ENCODE measurements at regions not wholly inside any gene's neighbourhood (a gene's known extent, or its start where the extent isn't known, plus 50 kb on each side); places are given as distances from the start of the nearest gene placed in this dataset.

GRCh38 chr19:30215248-30215647 lies 156.9 kb upstream of the ZNF536 start:
- TF ChIP-seq EZH2 (IDR thresholded peaks at IDR 0.05; ENCODE audit: borderline replicate concordance, low read length) = no peak
- TF ChIP-seq CTCF (IDR thresholded peaks at IDR 0.05; ENCODE audit: low read length) = no peak
- H3K36me3 ChIP-seq (ENCODE audit: insufficient read depth, low read length) = no peaks in the 10 kb centered on the region
- no peaks in the 10 kb centered on the region for H3K4me1 ChIP-seq (ENCODE audit: insufficient read depth, low read length, severe bottlenecking)
- no peak overlapping the region for H3K4me2 ChIP-seq (ENCODE audit: low read length)
- H3K27me3 ChIP-seq (ENCODE audit: insufficient read depth, low read length) = no peaks in the 10 kb centered on the region
- no peaks in the 10 kb centered on the region for H3K9me3 ChIP-seq (ENCODE audit: low read length)
- no peaks in the 10 kb centered on the region for H3K9me2 ChIP-seq (ENCODE audit: low read depth, low read length)
- H3K79me2 ChIP-seq (ENCODE audit: insufficient read depth, low read length) = no peaks in the 10 kb centered on the region
- H3K27ac ChIP-seq (ENCODE audit: low read depth, low read length, poor library complexity, severe bottlenecking) = no peak overlapping the region
- H4K20me1 ChIP-seq (ENCODE audit: insufficient read depth, low read length) = no peaks in the 10 kb centered on the region
- H3K9ac ChIP-seq (ENCODE audit: low read length) = no peak overlapping the region
- H3F3A ChIP-seq (ENCODE audit: insufficient read depth, low read length) = no peaks in the 10 kb centered on the region
- no peak overlapping the region for H3K4me3 ChIP-seq (ENCODE audit: low read depth, low read length, poor library complexity, severe bottlenecking)
- no peak overlapping the region for H2AFZ ChIP-seq (ENCODE audit: low read length)

- Histone ChIP-seq H2AFZ (ENCODE audit: low read length) (no peak overlapping the region), H3K4me1 (ENCODE audit: insufficient read depth, low read length, severe bottlenecking) (no peaks in the 10 kb centered on the region), H3K27ac (ENCODE audit: low read depth, low read length, poor library complexity, severe bottlenecking) (no peak overlapping the region), H3K27me3 (ENCODE audit: insufficient read depth, low read length) (no peaks in the 10 kb centered on the region), H3K79me2 (ENCODE audit: insufficient read depth, low read length) (no peaks in the 10 kb centered on the region), H3K9me2 (ENCODE audit: low read depth, low read length) (no peaks in the 10 kb centered on the region), H3K9ac (ENCODE audit: low read length) (no peak overlapping the region), H3K4me2 (ENCODE audit: low read length) (no peak overlapping the region), H3K36me3 (ENCODE audit: insufficient read depth, low read length) (no peaks in the 10 kb centered on the region), H3K4me3 (ENCODE audit: low read depth, low read length, poor library complexity, severe bottlenecking) (no peak overlapping the region), H4K20me1 (ENCODE audit: insufficient read depth, low read length) (no peaks in the 10 kb centered on the region), H3K9me3 (ENCODE audit: low read length) (no peaks in the 10 kb centered on the region), H3F3A (ENCODE audit: insufficient read depth, low read length) (no peaks in the 10 kb centered on the region)
- TF ChIP-seq EZH2 (IDR thresholded peaks at IDR 0.05; ENCODE audit: borderline replicate concordance, low read length) (no peak), CTCF (IDR thresholded peaks at IDR 0.05; ENCODE audit: low read length) (no peak)
These were observed 155.7 kb upstream of the ZNF536 start for GRCh38 chr19:30216453-30216852.

GRCh38 chr19:30217461-30217860 lies 154.7 kb upstream of the ZNF536 start:
- no peak overlapping the region for H3K4me3 ChIP-seq (ENCODE audit: low read depth, low read length, poor library complexity, severe bottlenecking)
- H4K20me1 ChIP-seq (ENCODE audit: insufficient read depth, low read length) = no peaks in the 10 kb centered on the region
- no peaks in the 10 kb centered on the region for H3F3A ChIP-seq (ENCODE audit: insufficient read depth, low read length)
- no peak overlapping the region for H3K9ac ChIP-seq (ENCODE audit: low read length)
- TF ChIP-seq CTCF (IDR thresholded peaks at IDR 0.05; ENCODE audit: low read length) (no peak), EZH2 (IDR thresholded peaks at IDR 0.05; ENCODE audit: borderline replicate concordance, low read length) (no peak)
- no peaks in the 10 kb centered on the region for H3K27me3 ChIP-seq (ENCODE audit: insufficient read depth, low read length)
- no peaks in the 10 kb centered on the region for H3K9me3 ChIP-seq (ENCODE audit: low read length)
- no peak overlapping the region for H2AFZ ChIP-seq (ENCODE audit: low read length)
- no peak overlapping the region for H3K27ac ChIP-seq (ENCODE audit: low read depth, low read length, poor library complexity, severe bottlenecking)
- H3K79me2 ChIP-seq (ENCODE audit: insufficient read depth, low read length) = no peaks in the 10 kb centered on the region
- H3K36me3 ChIP-seq (ENCODE audit: insufficient read depth, low read length) = no peaks in the 10 kb centered on the region
- no peaks in the 10 kb centered on the region for H3K4me1 ChIP-seq (ENCODE audit: insufficient read depth, low read length, severe bottlenecking)
- H3K4me2 ChIP-seq (ENCODE audit: low read length) = no peak overlapping the region
- no peaks in the 10 kb centered on the region for H3K9me2 ChIP-seq (ENCODE audit: low read depth, low read length)
